ENCODE measurements at regions not wholly inside any gene's neighbourhood (a gene's known extent, or its start where the extent isn't known, plus 50 kb on each side); places are given as distances from the start of the nearest gene placed in this dataset.

GRCh38 chr3:117252208-117252607, 542.6 kb downstream of the TUSC7 start:
- TF ChIP-seq REST (IDR thresholded peaks at IDR 0.05; ENCODE audit: insufficient read depth in 1 of 2, low read depth in 2 of 2, low read length in 2 of 2) (no peak), TAF1 (IDR thresholded peaks at IDR 0.05; ENCODE audit: borderline replicate concordance, insufficient read depth, low read length) (no peak), POLR2AphosphoS5 (IDR thresholded peaks at IDR 0.05; ENCODE audit: low read depth, low read length) (no peak), SIN3A (IDR thresholded peaks at IDR 0.05; ENCODE audit: borderline replicate concordance, insufficient read depth, low read length) (no peak), FOXP2 (optimal IDR thresholded peaks at IDR 0.05; ENCODE audit: borderline replicate concordance, extremely low read depth, extremely low read length, insufficient read depth) (no peak)

GRCh38 chr3:117252651-117253050, 543.1 kb downstream of the TUSC7 start:
- TF ChIP-seq POLR2AphosphoS5 (IDR thresholded peaks at IDR 0.05; ENCODE audit: low read depth, low read length) = no peak
- no peak for TF ChIP-seq FOXP2 (optimal IDR thresholded peaks at IDR 0.05; ENCODE audit: borderline replicate concordance, extremely low read depth, extremely low read length, insufficient read depth)
- TF ChIP-seq REST (IDR thresholded peaks at IDR 0.05; ENCODE audit: insufficient read depth in 1 of 2, low read depth in 2 of 2, low read length in 2 of 2) = peak in 1 of 2 experiments; percentile 87; a peak in 2 of 4 replicates
- no peak for TF ChIP-seq SIN3A (IDR thresholded peaks at IDR 0.05; ENCODE audit: borderline replicate concordance, insufficient read depth, low read length)
- TF ChIP-seq TAF1 (IDR thresholded peaks at IDR 0.05; ENCODE audit: borderline replicate concordance, insufficient read depth, low read length) = no peak

- TF ChIP-seq SIN3A (IDR thresholded peaks at IDR 0.05; ENCODE audit: borderline replicate concordance, insufficient read depth, low read length) = no peak
- TF ChIP-seq POLR2AphosphoS5 (IDR thresholded peaks at IDR 0.05; ENCODE audit: low read depth, low read length) = no peak
- TF ChIP-seq FOXP2 (optimal IDR thresholded peaks at IDR 0.05; ENCODE audit: borderline replicate concordance, extremely low read depth, extremely low read length, insufficient read depth) = no peak
- no peak for TF ChIP-seq REST (IDR thresholded peaks at IDR 0.05; ENCODE audit: insufficient read depth in 1 of 2, low read depth in 2 of 2, low read length in 2 of 2)
- no peak for TF ChIP-seq TAF1 (IDR thresholded peaks at IDR 0.05; ENCODE audit: borderline replicate concordance, insufficient read depth, low read length)
Observed at GRCh38 chr3:117253636-117254035, 544.1 kb downstream of the TUSC7 start.

GRCh38 chr3:117254985-117255384, 545.4 kb downstream of the TUSC7 start:
- TF ChIP-seq FOXP2 (optimal IDR thresholded peaks at IDR 0.05; ENCODE audit: borderline replicate concordance, extremely low read depth, extremely low read length, insufficient read depth) = no peak
- TF ChIP-seq REST (IDR thresholded peaks at IDR 0.05; ENCODE audit: insufficient read depth in 1 of 2, low read depth in 2 of 2, low read length in 2 of 2) = no peak
- TF ChIP-seq TAF1 (IDR thresholded peaks at IDR 0.05; ENCODE audit: borderline replicate concordance, insufficient read depth, low read length) = no peak
- no peak for TF ChIP-seq SIN3A (IDR thresholded peaks at IDR 0.05; ENCODE audit: borderline replicate concordance, insufficient read depth, low read length)
- TF ChIP-seq POLR2AphosphoS5 (IDR thresholded peaks at IDR 0.05; ENCODE audit: low read depth, low read length) = no peak

GRCh38 chr3:117255736-117256135, 546.2 kb downstream of the TUSC7 start:
- TF ChIP-seq SIN3A (IDR thresholded peaks at IDR 0.05; ENCODE audit: borderline replicate concordance, insufficient read depth, low read length) = no peak
- no peak for TF ChIP-seq POLR2AphosphoS5 (IDR thresholded peaks at IDR 0.05; ENCODE audit: low read depth, low read length)
- TF ChIP-seq FOXP2 (optimal IDR thresholded peaks at IDR 0.05; ENCODE audit: borderline replicate concordance, extremely low read depth, extremely low read length, insufficient read depth) = no peak
- no peak for TF ChIP-seq REST (IDR thresholded peaks at IDR 0.05; ENCODE audit: insufficient read depth in 1 of 2, low read depth in 2 of 2, low read length in 2 of 2)
- TF ChIP-seq TAF1 (IDR thresholded peaks at IDR 0.05; ENCODE audit: borderline replicate concordance, insufficient read depth, low read length) = no peak

Data from PFSK-1 (cell line).